ENCODE measurements at regions not wholly inside any gene's neighbourhood (a gene's known extent, or its start where the extent isn't known, plus 50 kb on each side); places are given as distances from the start of the nearest gene placed in this dataset.

DNA sequence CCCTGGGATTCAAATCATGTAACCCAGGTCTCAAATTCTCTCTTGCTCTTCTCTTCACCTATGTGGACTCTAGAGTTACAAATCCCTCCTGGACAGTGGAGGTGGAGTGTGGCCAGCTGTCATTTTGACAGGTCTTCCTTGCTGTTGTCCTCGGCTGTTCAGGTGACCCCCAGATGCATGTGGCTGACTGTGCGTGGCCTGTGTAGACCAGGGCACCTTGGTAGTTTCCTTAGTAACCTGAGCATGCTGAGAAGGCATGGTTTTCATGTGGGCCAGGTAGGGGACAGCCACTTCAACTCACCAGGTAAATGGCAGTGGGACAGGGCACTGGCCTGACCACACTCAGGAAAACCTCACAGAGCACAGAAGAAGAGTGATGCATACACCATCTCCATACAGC, 155.0 kb upstream of the TSHZ3 start:
- Histone ChIP-seq H3K9ac (replicated peaks in 1 of 4; ENCODE audit: extremely low read depth in 1 of 4, low read depth in 3 of 4, low read length in 3 of 4) (no peak overlapping the region), H4K5ac (ENCODE audit: insufficient read length, low read depth, low read length) (no peak overlapping the region), H3K79me2 (ENCODE audit: control insufficient read depth in 1 of 2, insufficient read depth in 2 of 2, low read length in 2 of 2) (no peaks in the 10 kb centered on the region), H2BK120ac (replicated peaks; ENCODE audit: low read depth, low read length) (no peak overlapping the region), H3K56ac (replicated peaks; ENCODE audit: insufficient read length, low read depth, low read length) (no peak overlapping the region), H3K4me3 (ENCODE audit: extremely low read depth in 1 of 4, insufficient read depth in 2 of 4, low read depth in 3 of 4, low read length in 4 of 4) (no peak overlapping the region), H3K79me1 (ENCODE audit: low read depth, low read length) (no peaks in the 10 kb centered on the region), H3K9me3 (ENCODE audit: insufficient read depth in 2 of 2, low read depth in 1 of 2, low read length in 1 of 2) (no peaks in the 10 kb centered on the region), H3K14ac (ENCODE audit: insufficient read length) (no peak overlapping the region), H3K23ac (ENCODE audit: insufficient read length) (no peak overlapping the region), H3K23me2 (ENCODE audit: low read depth, low read length) (no peaks in the 10 kb centered on the region), H2BK12ac (ENCODE audit: low read depth, low read length) (no peak overlapping the region), H2BK15ac (ENCODE audit: low read length) (no peak overlapping the region), H2AK5ac (ENCODE audit: low read depth, low read length) (no peak overlapping the region), H4K20me1 (replicated peaks in 1 of 2; ENCODE audit: control insufficient read depth in 1 of 2, insufficient read depth in 2 of 2, low read length in 2 of 2) (no peaks in the 10 kb centered on the region), H3K4ac (replicated peaks; ENCODE audit: insufficient read length, low read depth, low read length) (no peak overlapping the region), H3K4me2 (ENCODE audit: insufficient read depth in 1 of 2, low read depth in 2 of 2, low read length in 2 of 2) (no peak overlapping the region), H2AFZ (ENCODE audit: low read length) (no peak overlapping the region), H3K4me1 (replicated peaks in 1 of 4; ENCODE audit: control insufficient read depth in 3 of 4, insufficient read depth in 4 of 4, low read length in 3 of 4) (no peaks in the 10 kb centered on the region; a peak in 1 of 7 replicates), H4K8ac (ENCODE audit: extremely low read depth, insufficient read depth, low read length) (no peak overlapping the region), H3K27ac (ENCODE audit: low read depth, low read length) (no peak overlapping the region), H2BK5ac (ENCODE audit: low read depth, low read length) (no peak overlapping the region), H3K27me3 (replicated peaks in 1 of 4; ENCODE audit: control insufficient read depth in 3 of 4, extremely low read depth in 1 of 4, insufficient read depth in 3 of 4, low read length in 3 of 4) (no peaks in the 10 kb centered on the region), H3K18ac (ENCODE audit: extremely low read depth, low read length) (no peak overlapping the region), H2BK20ac (ENCODE audit: low read length) (no peak overlapping the region), H3K36me3 (ENCODE audit: control insufficient read depth in 2 of 4, insufficient read depth in 4 of 4, low read length in 3 of 4) (no peaks in the 10 kb centered on the region), H4K91ac (replicated peaks; ENCODE audit: insufficient read length, low read length) (no peak overlapping the region)
- 90% methylated on average over 2 of the region's 2 CpGs; no CpG with 5 or more reads in 1 of the 2 experiments for WGBS, 2 experiments (ENCODE audit: extremely low coverage in 1 of 2, insufficient coverage in 1 of 2, insufficient read length in 1 of 2, insufficient replicate concordance in 2 of 2, low coverage in 1 of 2, low lambda C conversion rate in 2 of 2, missing lambda C conversion rate in 1 of 2)
- TF ChIP-seq SIRT6 (IDR thresholded peaks at IDR 0.05; ENCODE audit: low read length) = no peak
- no peak for TF ChIP-seq MAX (IDR thresholded peaks at IDR 0.05)
- TF ChIP-seq PHF8 (conservative IDR thresholded peaks at IDR 0.05; ENCODE audit: low read depth, low read length) = no peak
- TF ChIP-seq BACH1 (IDR thresholded peaks at IDR 0.05; ENCODE audit: low read length) = no peak
- TF ChIP-seq KDM4A (IDR thresholded peaks at IDR 0.05; ENCODE audit: low read depth, low read length, severe bottlenecking) = no peak
- no peak for TF ChIP-seq BRCA1 (IDR thresholded peaks at IDR 0.05; ENCODE audit: low read depth, low read length)
- TF ChIP-seq, protein P1, sequence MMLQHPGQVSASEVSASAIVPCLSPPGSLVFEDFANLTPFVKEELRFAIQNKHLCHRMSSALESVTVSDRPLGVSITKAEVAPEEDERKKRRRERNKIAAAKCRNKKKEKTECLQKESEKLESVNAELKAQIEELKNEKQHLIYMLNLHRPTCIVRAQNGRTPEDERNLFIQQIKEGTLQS (IDR thresholded peaks at IDR 0.05; ENCODE audit: insufficient read depth, low read depth, low read length) = no peak
- no peak for TF ChIP-seq ASH2L (IDR thresholded peaks at IDR 0.05; ENCODE audit: low read length)
- no peak for TF ChIP-seq SIX5 (IDR thresholded peaks at IDR 0.05; ENCODE audit: low read depth, low read length)
- TF ChIP-seq, protein P2, sequence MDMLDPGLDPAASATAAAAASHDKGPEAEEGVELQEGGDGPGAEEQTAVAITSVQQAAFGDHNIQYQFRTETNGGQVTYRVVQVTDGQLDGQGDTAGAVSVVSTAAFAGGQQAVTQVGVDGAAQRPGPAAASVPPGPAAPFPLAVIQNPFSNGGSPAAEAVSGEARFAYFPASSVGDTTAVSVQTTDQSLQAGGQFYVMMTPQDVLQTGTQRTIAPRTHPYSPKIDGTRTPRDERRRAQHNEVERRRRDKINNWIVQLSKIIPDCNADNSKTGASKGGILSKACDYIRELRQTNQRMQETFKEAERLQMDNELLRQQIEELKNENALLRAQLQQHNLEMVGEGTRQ (IDR thresholded peaks at IDR 0.05; ENCODE audit: low read length) = no peak
- TF ChIP-seq, protein P3, sequence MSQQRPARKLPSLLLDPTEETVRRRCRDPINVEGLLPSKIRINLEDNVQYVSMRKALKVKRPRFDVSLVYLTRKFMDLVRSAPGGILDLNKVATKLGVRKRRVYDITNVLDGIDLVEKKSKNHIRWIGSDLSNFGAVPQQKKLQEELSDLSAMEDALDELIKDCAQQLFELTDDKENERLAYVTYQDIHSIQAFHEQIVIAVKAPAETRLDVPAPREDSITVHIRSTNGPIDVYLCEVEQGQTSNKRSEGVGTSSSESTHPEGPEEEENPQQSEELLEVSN (IDR thresholded peaks at IDR 0.05) = no peak
- FAIRE-seq (no peak), DNase-seq (ENCODE audit: low read depth in 1 of 2, low spot score in 2 of 2) (peak in 1 of 2 experiments; percentile 29)
- CTCF ChIA-PET (ENCODE audit: partially characterized antibody) = no interaction called here
- POLR2A ChIA-PET (ENCODE audit: partially characterized antibody) = no interaction called here
